ENCODE measurements at regions not wholly inside any gene's neighbourhood (a gene's known extent, or its start where the extent isn't known, plus 50 kb on each side); places are given as distances from the start of the nearest gene placed in this dataset.
"Not testable (repeated sequence)": the region's sequence is repeated elsewhere in the genome, so short reads cannot be mapped to it uniquely, and the experiment has no call there.

- DNase-seq, result not testable (repeated sequence)
Measured at GRCh38 chr2:110394769-110395168, 77.8 kb downstream of the LIMS4 start.

DNA sequence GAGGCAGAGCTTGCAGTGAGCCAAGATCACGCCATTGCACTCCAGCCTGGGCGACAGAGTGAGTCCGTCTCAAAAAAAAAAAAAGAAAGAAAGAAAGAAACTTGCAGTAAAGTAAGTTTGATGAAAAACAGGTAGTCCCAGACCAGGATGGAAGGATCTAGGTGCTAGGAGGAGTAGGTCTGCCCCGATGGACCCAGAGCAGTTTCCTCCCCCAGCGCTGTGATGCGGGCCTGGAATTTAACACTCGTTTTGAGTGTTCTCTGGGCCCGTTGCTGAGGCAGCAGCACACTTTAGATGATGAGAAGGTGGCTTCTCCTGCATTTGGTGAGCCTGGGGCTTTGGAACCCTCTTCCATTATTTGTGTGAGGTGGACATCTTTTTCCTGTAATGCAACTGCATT, 80.2 kb downstream of the LIMS4 start:
- DNase-seq, result not testable (repeated sequence)

DNA sequence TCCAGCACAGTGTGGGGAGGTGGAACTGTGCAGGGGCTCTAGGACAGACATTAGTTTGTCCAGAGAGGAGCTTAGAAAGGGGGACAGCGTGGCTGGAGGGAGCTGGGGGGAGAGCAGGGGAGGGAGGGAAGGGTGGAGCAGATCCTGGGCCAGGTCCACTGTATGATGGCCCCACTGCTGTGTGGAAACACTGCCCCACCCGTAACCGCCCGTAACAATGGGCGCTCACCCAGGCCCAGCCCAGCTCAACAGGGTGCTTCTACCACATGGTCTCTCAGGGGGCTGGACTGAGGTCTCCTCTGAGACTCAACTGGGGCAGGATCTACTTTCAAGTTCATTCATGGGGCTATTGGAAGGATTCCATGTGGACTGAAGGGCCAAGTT, 81.6 kb downstream of the LIMS4 start:
- not testable (repeated sequence) for DNase-seq

- peak; percentile 0 for DNase-seq
Measured at GRCh38 chr2:110390351-110391034, 82.1 kb downstream of the LIMS4 start.

DNA sequence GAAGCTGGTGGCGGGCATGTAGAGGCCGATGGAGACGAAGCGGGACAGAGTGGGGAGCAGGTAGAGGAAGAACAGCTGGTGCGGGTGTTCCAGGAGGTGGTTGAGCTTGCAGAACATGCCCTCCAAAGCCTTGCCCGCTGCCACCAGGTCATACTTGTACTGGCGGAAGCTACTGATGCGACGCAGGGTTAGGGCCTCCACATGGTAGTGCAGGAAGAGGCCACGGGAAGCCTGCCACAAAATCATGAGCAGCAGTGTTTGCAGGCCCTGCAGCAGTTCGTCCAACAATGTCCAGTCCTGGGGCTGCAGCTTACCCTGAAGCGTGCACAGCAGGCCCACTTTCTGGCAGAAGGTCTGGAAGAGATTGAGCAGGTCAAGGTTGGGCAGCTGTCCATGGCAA, 85.6 kb downstream of the LIMS4 start:
- not testable (repeated sequence) for DNase-seq

DNA sequence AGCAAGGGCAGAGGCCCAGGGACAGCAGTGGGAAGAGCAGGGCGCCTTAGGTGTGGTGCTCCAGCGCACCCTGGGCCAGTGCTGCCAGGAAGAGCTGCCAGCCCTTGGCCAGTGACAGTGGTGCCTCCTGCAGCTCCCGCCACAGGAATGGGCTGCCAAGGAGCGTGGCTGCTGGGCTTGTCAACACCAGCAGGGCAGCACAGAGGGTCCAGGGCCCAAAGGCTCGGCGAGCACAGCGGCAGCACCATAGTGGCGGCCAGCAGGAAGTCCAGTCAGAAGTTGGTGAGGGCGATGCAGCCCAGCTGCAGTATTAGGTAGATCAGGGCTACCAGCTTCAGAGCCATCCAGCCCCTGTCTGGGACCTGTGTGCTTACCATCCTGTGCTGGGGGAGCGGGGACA, 86.1 kb downstream of the LIMS4 start:
- not testable (repeated sequence) for DNase-seq

DNA sequence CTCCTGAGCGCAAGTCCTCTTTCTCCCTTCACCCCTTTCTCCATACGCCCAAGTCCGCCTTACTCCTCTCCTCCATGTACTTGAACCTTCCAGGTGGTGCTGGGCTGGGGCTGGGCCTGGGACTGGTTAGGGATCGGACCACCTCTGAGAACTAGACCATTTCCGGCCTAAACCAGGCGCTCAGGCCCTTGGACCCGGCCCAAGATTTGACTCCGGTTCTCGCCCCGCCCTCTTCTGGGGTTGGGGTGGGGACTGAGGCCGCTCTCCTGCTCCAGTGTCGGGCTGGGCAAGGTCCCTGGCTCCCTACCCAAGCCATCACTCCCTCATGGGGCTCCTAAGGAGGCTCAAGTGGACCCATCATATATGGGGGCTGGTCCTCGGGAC, 87.9 kb downstream of the LIMS4 start:
- not testable (repeated sequence) for DNase-seq

GRCh38 chr2:110384109-110384735, 88.4 kb downstream of the LIMS4 start:
- DNase-seq, result not testable (repeated sequence)

- DNase-seq, result not testable (repeated sequence)
Measured at GRCh38 chr2:110383163-110384048, 89.2 kb downstream of the LIMS4 start.

DNA sequence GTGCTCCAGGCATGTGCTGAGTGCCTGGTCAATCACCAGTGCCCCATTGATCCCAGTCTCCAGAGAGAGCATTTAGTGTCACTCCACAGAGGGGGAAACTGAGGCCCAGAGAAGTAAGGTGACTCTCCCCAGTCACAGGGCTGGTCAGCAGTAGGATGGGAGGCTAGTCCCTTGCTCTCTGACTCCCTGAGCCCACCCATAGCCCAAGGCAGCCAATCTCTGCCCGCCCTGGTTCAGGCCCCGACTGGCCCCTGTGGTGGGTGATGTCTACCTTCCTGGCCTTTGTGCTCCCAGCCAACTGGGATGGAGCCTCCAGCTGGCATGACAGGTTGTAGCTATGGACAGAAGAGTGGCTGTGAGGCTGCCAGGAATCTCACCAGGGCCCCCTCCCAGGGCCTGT, 99.1 kb downstream of the LIMS4 start:
- not testable (repeated sequence) for DNase-seq

GRCh38 chr2:110371633-110372032, 101.0 kb downstream of the LIMS4 start:
- not testable (repeated sequence) for DNase-seq

GRCh38 chr2:110357616-110358015, 115.0 kb downstream of the LIMS4 start:
- not testable (repeated sequence) for DNase-seq

DNA sequence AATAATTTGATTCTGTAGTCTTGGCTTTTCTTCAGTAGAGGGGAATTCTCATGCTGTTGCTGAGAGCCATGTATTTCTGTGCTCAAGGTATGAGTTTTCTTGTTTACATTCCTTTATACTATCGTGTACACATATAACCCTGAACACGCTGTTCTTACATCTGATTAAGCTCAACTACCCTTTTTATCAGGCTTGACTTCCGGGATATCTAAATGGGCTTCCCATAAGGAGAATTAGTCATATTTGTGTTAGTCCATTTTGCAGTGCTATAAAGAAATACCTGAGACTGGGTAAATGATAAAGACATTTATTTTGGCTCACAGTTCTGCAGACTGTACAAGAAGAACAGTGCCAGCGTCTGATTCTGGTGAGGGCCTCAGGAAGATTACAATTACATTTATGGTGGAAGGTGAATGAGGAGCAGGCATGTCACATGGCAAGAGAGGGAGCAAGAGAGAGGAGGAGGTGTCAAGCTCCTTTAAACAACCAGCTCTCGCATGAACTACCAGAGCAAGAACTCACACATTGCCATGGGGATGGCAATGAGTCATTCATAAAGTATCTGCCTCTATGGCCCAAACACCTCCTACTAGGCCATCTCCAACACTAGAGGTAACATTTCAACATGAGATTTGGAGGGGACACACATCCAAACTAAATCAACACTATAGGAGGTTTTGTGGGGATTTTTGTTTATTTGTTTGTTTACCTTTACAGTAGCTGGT, 118.2 kb downstream of the LIMS4 start:
- DNase-seq, result not testable (repeated sequence)

DNA sequence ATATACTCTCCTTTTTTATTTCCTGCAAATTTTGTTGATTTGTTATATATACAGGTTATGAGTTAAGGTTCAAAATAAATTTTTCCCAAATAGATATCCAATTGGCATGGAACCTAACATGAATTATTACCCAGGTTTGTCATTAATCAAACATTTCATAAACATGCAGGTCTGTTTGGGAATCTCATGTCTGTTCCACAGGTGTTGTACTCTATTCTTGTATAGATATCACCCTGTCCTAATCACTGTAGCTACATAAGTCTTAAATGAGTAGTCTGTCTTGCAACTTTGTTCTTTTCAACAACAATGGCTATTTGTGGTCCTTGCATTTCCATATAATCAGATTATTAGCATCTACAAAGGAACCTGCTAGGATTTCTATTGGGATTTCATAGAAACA, 121.9 kb downstream of the LIMS4 start:
- not testable (repeated sequence) for DNase-seq

GRCh38 chr2:110348902-110349301, 123.7 kb downstream of the LIMS4 start:
- DNase-seq, result not testable (repeated sequence)

DNA sequence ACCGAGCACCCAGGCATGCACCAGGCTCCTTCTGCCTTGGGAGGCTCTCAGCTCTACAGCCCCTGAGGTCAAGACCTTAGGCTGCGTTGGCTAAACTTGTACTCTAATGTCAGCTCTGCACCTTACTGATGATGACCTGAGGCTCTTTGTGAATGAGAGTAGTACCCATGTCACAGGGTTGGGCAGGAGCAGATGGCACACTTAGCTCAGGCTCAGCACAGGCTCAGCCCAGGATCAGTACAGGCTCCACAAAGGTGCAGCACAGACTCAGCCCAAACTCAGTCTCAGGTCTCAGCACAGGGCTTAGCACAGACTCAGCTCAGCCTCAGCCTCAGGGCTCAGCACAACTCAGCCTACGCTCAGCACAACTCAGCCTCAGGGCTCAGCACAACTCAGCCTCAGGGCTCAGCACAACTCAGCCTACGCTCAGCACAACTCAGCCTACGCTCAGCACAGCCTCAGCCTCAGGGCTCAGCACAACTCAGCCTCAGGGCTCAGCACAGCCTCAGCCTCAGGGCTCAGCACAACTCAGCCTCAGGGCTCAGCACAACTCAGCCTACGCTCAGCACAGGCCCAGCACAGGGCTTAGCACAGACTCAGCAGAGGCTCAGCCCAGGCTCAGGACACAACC, 128.1 kb downstream of the LIMS4 start:
- not testable (repeated sequence) for DNase-seq

- DNase-seq, result not testable (repeated sequence)
Measured at GRCh38 chr2:110342077-110342476, 129.7 kb upstream of the MTLN start.

DNA sequence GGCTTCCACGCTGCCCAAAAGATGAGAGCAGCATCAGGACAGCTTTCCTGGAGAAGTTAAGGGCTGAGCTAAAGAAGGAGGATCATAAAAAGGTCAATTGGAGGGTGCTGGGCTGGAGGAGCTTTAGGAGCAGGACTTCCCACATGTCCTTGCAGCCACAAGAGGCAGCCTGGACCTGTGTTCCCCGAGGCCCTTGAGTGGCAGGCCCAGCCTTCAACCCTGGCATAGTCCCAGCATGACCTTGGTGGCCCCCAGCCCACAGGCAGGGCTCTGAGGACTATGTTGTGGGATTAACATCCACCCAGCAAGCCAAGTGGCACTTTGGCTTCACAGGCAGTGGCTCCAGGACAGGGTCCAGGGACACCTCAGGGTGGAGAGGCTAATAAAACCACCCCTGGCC, 126.8 kb upstream of the MTLN start:
- not testable (repeated sequence) for DNase-seq

- not testable (repeated sequence) for DNase-seq
Measured at GRCh38 chr2:110338277-110339003, 126.1 kb upstream of the MTLN start.

GRCh38 chr2:110336071-110336470, 123.7 kb upstream of the MTLN start:
- not testable (repeated sequence) for DNase-seq

DNA sequence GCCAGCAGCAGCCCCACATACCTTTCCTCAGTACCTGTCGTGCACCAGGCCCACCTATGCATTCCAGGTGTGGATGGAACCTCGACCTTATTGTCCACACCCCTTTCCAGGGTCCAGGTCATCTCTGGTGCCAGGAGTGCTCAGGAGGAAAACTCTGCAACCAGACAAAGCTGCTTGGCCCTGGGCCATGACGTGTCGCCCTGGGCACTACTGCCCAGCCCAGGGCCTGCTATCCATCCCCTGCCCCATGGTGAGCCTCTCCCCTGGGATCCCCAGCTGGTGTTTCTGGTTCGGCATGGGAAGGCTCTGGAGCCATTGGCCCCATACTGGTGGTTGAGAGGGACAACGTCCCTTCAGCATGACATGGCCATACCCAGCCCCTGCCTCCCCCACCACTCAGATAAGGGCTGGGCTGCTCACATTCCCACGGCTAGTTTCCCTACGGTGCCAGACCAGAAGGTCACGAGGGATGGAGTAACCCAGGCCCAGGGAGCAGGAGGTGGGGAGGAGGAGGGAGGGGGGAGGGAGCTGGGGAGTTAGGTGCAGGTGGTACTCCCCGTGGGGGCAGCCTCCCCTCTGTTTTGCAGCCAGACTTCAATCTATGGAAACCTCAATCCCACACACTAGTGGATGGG, 123.2 kb upstream of the MTLN start:
- not testable (repeated sequence) for DNase-seq

Data from fibroblast of upper back skin (primary cell).